NCI-H748 (cell line): ENCODE measurements at regions not wholly inside any gene's neighbourhood (a gene's known extent, or its start where the extent isn't known, plus 50 kb on each side); places are given as distances from the start of the nearest gene placed in this dataset.

Experiments
- DNase-seq: peaks from one replicate; lab custom pipeline; 2025; ENCODE audit not compliant: unreplicated experiment; lab: John Stamatoyannopoulos, UW

GRCh38 chr4:89665662-89666061 is 171.3 kb downstream of the SNCA start:
- DNase-seq, result no peak

GRCh38 chr4:89664521-89664920 is 172.4 kb downstream of the SNCA start:
- no peak for DNase-seq

- no peak for DNase-seq
These were observed 175.6 kb downstream of the SNCA start for GRCh38 chr4:89661173-89661899.

GRCh38 chr4:89660444-89661172 is 176.4 kb downstream of the SNCA start:
- no peak for DNase-seq

GRCh38 chr4:89658701-89659024 is 178.3 kb downstream of the SNCA start:
- DNase-seq, result no peak

GRCh38 chr4:89657931-89658700 is 178.8 kb downstream of the SNCA start:
- peak; percentile 45 for DNase-seq

GRCh38 chr4:89653012-89653411 is 183.9 kb downstream of the SNCA start:
- peak; percentile 5 for DNase-seq

GRCh38 chr4:89645482-89645881 is 191.5 kb downstream of the SNCA start:
- peak; percentile 64 for DNase-seq

- no peak for DNase-seq
These were observed 195.6 kb downstream of the SNCA start for GRCh38 chr4:89641367-89641687.

GRCh38 chr4:89640620-89641366 is 196.2 kb downstream of the SNCA start:
- DNase-seq, result no peak

GRCh38 chr4:89639395-89639794 is 197.6 kb downstream of the SNCA start:
- no peak for DNase-seq

GRCh38 chr4:89625599-89626293 is 211.2 kb downstream of the SNCA start:
- DNase-seq, result no peak

GRCh38 chr4:89619206-89619962 is 217.6 kb downstream of the SNCA start:
- no peak for DNase-seq

- DNase-seq, result no peak
These were observed 218.8 kb downstream of the SNCA start for GRCh38 chr4:89618151-89618550.

GRCh38 chr4:89617317-89617716 is 219.6 kb downstream of the SNCA start:
- no peak for DNase-seq

GRCh38 chr4:89616382-89616781 is 220.6 kb downstream of the SNCA start:
- DNase-seq, result no peak

GRCh38 chr4:89615051-89615450 is 221.9 kb downstream of the SNCA start:
- no peak for DNase-seq

GRCh38 chr4:89614155-89614554 is 222.8 kb downstream of the SNCA start:
- DNase-seq, result no peak

GRCh38 chr4:89610236-89610635 is 226.7 kb downstream of the SNCA start:
- no peak for DNase-seq

- DNase-seq, result no peak
These were observed 227.2 kb downstream of the SNCA start for GRCh38 chr4:89609756-89610155.
